HepG2 (cell line): ENCODE measurements at regions not wholly inside any gene's neighbourhood (a gene's known extent, or its start where the extent isn't known, plus 50 kb on each side); places are given as distances from the start of the nearest gene placed in this dataset.

Source experiments
- HOXD1 ChIP-seq: sonication (generic); formaldehyde crosslinking; IDR thresholded peaks from 2 replicates; pipeline ENCODE4 v1.5.0; 2020; ENCODE audit warnings: missing genetic modification reagents
- KLF12 ChIP-seq: sonication (generic); formaldehyde crosslinking; IDR thresholded peaks from 2 replicates; pipeline ENCODE4 v1.4.0; 2020; ENCODE audit warnings: missing genetic modification reagents, borderline replicate concordance
- RFX5 ChIP-seq: IDR thresholded peaks from 2 replicates; pipeline ENCODE4 v1.6.1; 2011; ENCODE audit warnings: low read depth, low read length, improper control_type of control experiment
- STAT5B ChIP-seq: sonication (generic); formaldehyde crosslinking; IDR thresholded peaks from 2 replicates; pipeline ENCODE4 v1.4.0; 2020; ENCODE audit warnings: missing genetic modification reagents
- TF ChIP-seq, protein P1 (sequence below): IDR thresholded peaks from 2 replicates; pipeline ENCODE4 v1.6.1; 2016; ENCODE audit warnings: low read depth
- TF ChIP-seq, protein P2 (sequence below): fragments of 450-650 bp; IDR thresholded peaks from 2 replicates; pipeline ENCODE4 v1.6.1; 2016
- TF ChIP-seq, protein P3 (sequence below): sonication (generic); formaldehyde crosslinking; IDR thresholded peaks from 2 replicates; pipeline ENCODE4 v1.9.0; 2021; ENCODE audit warnings: mild to moderate bottlenecking, missing genetic modification reagents
- TF ChIP-seq, protein P4 (sequence below): sonication (generic); formaldehyde crosslinking; IDR thresholded peaks from 2 replicates; pipeline ENCODE4 v1.5.0; 2020; ENCODE audit warnings: mild to moderate bottlenecking, missing genetic modification reagents, moderate library complexity

DNA sequence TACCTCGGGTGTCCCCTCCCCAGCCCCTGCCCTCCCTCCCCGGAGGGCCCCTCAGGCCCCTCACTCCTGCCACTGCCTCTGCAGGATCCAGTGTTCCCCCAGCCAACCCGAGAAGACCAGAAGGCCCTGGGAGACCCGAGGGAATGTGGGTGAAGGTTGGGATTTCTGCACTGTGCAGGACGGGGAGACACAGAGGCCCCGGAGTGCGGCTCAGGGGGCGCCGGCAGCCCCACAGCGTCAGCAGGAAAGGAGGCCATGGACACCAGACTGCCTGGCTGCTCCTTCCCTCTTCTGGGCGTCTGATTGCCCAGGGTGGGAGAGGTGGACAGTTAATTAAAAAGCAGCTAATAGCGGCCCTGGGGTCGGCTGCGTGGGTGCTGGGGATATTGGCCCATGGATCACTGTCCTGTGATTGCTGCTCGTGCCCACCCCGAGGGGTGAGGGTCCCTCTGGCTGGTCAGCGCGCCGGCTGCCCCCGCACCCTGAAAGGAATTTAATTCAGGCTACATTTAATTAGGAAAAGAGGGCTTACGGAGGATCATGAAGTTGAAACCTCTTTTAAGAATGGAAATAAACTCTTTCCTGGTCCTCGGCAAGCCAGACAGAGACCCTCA lies 57.8 kb upstream of the NKX1-1 start:
- no peak for TF ChIP-seq KLF12 (CRISPR knock-in tag)
- TF ChIP-seq, protein P1, sequence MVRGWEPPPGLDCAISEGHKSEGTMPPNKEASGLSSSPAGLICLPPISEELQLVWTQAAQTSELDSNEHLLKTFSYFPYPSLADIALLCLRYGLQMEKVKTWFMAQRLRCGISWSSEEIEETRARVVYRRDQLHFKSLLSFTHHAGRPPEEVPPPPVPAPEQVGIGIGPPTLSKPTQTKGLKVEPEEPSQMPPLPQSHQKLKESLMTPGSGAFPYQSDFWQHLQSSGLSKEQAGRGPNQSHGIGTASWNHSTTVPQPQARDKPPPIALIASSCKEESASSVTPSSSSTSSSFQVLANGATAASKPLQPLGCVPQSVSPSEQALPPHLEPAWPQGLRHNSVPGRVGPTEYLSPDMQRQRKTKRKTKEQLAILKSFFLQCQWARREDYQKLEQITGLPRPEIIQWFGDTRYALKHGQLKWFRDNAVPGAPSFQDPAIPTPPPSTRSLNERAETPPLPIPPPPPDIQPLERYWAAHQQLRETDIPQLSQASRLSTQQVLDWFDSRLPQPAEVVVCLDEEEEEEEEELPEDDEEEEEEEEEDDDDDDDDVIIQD (CRISPR knock-in tag): no peak
- TF ChIP-seq, protein P2, sequence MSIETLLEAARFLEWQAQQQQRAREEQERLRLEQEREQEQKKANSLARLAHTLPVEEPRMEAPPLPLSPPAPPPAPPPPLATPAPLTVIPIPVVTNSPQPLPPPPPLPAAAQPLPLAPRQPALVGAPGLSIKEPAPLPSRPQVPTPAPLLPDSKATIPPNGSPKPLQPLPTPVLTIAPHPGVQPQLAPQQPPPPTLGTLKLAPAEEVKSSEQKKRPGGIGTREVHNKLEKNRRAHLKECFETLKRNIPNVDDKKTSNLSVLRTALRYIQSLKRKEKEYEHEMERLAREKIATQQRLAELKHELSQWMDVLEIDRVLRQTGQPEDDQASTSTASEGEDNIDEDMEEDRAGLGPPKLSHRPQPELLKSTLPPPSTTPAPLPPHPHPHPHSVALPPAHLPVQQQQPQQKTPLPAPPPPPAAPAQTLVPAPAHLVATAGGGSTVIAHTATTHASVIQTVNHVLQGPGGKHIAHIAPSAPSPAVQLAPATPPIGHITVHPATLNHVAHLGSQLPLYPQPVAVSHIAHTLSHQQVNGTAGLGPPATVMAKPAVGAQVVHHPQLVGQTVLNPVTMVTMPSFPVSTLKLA: no peak
- TF ChIP-seq, protein P3, sequence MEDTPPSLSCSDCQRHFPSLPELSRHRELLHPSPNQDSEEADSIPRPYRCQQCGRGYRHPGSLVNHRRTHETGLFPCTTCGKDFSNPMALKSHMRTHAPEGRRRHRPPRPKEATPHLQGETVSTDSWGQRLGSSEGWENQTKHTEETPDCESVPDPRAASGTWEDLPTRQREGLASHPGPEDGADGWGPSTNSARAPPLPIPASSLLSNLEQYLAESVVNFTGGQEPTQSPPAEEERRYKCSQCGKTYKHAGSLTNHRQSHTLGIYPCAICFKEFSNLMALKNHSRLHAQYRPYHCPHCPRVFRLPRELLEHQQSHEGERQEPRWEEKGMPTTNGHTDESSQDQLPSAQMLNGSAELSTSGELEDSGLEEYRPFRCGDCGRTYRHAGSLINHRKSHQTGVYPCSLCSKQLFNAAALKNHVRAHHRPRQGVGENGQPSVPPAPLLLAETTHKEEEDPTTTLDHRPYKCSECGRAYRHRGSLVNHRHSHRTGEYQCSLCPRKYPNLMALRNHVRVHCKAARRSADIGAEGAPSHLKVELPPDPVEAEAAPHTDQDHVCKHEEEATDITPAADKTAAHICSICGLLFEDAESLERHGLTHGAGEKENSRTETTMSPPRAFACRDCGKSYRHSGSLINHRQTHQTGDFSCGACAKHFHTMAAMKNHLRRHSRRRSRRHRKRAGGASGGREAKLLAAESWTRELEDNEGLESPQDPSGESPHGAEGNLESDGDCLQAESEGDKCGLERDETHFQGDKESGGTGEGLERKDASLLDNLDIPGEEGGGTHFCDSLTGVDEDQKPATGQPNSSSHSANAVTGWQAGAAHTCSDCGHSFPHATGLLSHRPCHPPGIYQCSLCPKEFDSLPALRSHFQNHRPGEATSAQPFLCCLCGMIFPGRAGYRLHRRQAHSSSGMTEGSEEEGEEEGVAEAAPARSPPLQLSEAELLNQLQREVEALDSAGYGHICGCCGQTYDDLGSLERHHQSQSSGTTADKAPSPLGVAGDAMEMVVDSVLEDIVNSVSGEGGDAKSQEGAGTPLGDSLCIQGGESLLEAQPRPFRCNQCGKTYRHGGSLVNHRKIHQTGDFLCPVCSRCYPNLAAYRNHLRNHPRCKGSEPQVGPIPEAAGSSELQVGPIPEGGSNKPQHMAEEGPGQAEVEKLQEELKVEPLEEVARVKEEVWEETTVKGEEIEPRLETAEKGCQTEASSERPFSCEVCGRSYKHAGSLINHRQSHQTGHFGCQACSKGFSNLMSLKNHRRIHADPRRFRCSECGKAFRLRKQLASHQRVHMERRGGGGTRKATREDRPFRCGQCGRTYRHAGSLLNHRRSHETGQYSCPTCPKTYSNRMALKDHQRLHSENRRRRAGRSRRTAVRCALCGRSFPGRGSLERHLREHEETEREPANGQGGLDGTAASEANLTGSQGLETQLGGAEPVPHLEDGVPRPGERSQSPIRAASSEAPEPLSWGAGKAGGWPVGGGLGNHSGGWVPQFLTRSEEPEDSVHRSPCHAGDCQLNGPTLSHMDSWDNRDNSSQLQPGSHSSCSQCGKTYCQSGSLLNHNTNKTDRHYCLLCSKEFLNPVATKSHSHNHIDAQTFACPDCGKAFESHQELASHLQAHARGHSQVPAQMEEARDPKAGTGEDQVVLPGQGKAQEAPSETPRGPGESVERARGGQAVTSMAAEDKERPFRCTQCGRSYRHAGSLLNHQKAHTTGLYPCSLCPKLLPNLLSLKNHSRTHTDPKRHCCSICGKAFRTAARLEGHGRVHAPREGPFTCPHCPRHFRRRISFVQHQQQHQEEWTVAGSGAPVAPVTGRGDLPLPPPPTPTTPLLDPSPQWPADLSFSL (CRISPR knock-in tag): no peak
- TF ChIP-seq, protein P4, sequence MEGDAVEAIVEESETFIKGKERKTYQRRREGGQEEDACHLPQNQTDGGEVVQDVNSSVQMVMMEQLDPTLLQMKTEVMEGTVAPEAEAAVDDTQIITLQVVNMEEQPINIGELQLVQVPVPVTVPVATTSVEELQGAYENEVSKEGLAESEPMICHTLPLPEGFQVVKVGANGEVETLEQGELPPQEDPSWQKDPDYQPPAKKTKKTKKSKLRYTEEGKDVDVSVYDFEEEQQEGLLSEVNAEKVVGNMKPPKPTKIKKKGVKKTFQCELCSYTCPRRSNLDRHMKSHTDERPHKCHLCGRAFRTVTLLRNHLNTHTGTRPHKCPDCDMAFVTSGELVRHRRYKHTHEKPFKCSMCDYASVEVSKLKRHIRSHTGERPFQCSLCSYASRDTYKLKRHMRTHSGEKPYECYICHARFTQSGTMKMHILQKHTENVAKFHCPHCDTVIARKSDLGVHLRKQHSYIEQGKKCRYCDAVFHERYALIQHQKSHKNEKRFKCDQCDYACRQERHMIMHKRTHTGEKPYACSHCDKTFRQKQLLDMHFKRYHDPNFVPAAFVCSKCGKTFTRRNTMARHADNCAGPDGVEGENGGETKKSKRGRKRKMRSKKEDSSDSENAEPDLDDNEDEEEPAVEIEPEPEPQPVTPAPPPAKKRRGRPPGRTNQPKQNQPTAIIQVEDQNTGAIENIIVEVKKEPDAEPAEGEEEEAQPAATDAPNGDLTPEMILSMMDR: no peak
- no peak for TF ChIP-seq HOXD1 (CRISPR knock-in tag)
- TF ChIP-seq RFX5: no peak
- no peak for TF ChIP-seq STAT5B (CRISPR knock-in tag)
